ENCODE measurements at regions not wholly inside any gene's neighbourhood (a gene's known extent, or its start where the extent isn't known, plus 50 kb on each side); places are given as distances from the start of the nearest gene placed in this dataset.

DNA sequence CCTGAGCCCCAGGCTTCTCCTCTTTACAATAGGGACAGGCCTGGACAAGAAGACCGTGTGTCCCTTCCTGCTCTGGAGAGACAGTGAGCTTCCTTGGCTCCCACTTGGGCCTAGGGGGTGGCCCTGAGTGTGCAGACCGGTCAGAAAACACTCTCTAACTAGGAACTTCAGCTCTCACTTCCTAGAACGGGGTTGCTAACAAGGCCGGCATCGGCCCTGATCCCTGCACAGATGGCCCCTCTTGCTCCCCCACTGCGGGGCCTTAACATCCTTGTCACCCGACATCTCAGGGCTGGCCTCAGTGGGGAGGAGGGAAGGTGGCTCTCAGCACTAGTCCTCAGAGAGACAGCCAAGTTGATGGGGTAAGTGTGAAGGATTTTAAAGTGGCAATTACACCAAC lies 406.9 kb downstream of the CTTN start (continued):
- TF ChIP-seq, protein P1, sequence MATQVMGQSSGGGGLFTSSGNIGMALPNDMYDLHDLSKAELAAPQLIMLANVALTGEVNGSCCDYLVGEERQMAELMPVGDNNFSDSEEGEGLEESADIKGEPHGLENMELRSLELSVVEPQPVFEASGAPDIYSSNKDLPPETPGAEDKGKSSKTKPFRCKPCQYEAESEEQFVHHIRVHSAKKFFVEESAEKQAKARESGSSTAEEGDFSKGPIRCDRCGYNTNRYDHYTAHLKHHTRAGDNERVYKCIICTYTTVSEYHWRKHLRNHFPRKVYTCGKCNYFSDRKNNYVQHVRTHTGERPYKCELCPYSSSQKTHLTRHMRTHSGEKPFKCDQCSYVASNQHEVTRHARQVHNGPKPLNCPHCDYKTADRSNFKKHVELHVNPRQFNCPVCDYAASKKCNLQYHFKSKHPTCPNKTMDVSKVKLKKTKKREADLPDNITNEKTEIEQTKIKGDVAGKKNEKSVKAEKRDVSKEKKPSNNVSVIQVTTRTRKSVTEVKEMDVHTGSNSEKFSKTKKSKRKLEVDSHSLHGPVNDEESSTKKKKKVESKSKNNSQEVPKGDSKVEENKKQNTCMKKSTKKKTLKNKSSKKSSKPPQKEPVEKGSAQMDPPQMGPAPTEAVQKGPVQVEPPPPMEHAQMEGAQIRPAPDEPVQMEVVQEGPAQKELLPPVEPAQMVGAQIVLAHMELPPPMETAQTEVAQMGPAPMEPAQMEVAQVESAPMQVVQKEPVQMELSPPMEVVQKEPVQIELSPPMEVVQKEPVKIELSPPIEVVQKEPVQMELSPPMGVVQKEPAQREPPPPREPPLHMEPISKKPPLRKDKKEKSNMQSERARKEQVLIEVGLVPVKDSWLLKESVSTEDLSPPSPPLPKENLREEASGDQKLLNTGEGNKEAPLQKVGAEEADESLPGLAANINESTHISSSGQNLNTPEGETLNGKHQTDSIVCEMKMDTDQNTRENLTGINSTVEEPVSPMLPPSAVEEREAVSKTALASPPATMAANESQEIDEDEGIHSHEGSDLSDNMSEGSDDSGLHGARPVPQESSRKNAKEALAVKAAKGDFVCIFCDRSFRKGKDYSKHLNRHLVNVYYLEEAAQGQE (IDR thresholded peaks at IDR 0.05; ENCODE audit: low read depth): no peak

DNA sequence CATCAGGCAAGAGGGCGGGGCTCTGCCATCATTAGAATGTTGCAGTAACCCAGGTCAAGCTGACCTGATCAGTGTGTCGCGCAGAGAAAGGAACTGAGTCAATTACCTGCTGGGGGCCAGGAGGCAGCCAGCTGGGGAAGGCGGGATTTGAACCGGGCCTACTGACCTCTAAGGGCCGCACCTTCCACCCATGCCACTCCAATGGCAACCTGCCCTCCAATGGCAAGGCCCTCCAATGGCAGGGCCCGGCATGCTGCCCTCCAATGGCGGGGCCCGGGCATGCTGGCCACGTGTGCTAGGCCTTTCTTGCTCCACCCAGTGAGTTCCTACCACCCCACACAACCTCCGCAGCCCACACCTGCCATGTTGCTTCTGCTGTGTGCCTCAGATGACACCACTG lies 407.6 kb downstream of the CTTN start:
- H3K4me3 ChIP-seq (replicated peaks in 1 of 2; ENCODE audit: low read depth in 1 of 2, low read length in 2 of 2): no peak overlapping the region
- no peaks in the 10 kb centered on the region for H3K9me2 ChIP-seq (ENCODE audit: insufficient read depth)
- no peaks in the 10 kb centered on the region for H3K36me3 ChIP-seq (ENCODE audit: control insufficient read depth in 1 of 2, insufficient read depth in 2 of 2, low read length in 2 of 2)
- POLR2A ChIA-PET: no interaction called here
- intact Hi-C loops (cut with micrococcal nuclease): no loop called here
- no peak for TF ChIP-seq TCF7L2 (IDR thresholded peaks at IDR 0.05; ENCODE audit: borderline replicate concordance, extremely low read depth, insufficient read depth, insufficient read length)
- no peak for TF ChIP-seq POLR2AphosphoS5 (IDR thresholded peaks at IDR 0.05; ENCODE audit: low read depth, low read length)
- no peak for TF ChIP-seq CBX3 (IDR thresholded peaks at IDR 0.05; ENCODE audit: low read depth)
- TF ChIP-seq ZFX (IDR thresholded peaks at IDR 0.05): no peak
- TF ChIP-seq FOSL1 (IDR thresholded peaks at IDR 0.05; ENCODE audit: low read depth): no peak
- CTCF ChIA-PET: interaction anchor here (1.0 kb wide), 1 partner anchor 9 kb away, joined by 3 read pairs; no protein-coding TSS in a partner anchor
- H2AFZ ChIP-seq (ENCODE audit: low read depth, low read length, poor library complexity, severe bottlenecking): no peak overlapping the region
- no peak overlapping the region for H3K27ac ChIP-seq (ENCODE audit: low read depth, low read length)
- H3K27me3 ChIP-seq (ENCODE audit: insufficient read depth, low read length): no peaks in the 10 kb centered on the region
- DNase-seq (ENCODE audit: low read depth, low spot score) (no peak), ATAC-seq (peak; percentile 54)
- no TSS peak for BruUV-seq (replicated peaks)
- H3K9ac ChIP-seq (ENCODE audit: low read length): no peak overlapping the region
- no peak overlapping the region for H3K4me2 ChIP-seq (ENCODE audit: low read length)
- H3K79me2 ChIP-seq (ENCODE audit: insufficient read depth, low read length): no peaks in the 10 kb centered on the region
- RAD21 ChIA-PET (ENCODE audit: low non-redundant PET in 1 of 2, low total read pairs in 2 of 2, uncharacterized antibody in 2 of 2, unreplicated experiment in 2 of 2): no interaction called here
- H4K20me1 ChIP-seq (ENCODE audit: insufficient read depth): no peaks in the 10 kb centered on the region
- H3K4me1 ChIP-seq (ENCODE audit: control insufficient read depth in 1 of 2, insufficient read depth in 2 of 2, low read length in 2 of 2): no peaks in the 10 kb centered on the region
- H3K9me3 ChIP-seq (ENCODE audit: control insufficient read depth in 1 of 2, insufficient read depth in 1 of 2, low read depth in 1 of 2, low read length in 2 of 2): no peaks in the 10 kb centered on the region
